ENCODE measurements at regions not wholly inside any gene's neighbourhood (a gene's known extent, or its start where the extent isn't known, plus 50 kb on each side); places are given as distances from the start of the nearest gene placed in this dataset.
A peak's percentile ranks its signal among the peaks of the same experiment; 100 is the strongest.

DNA sequence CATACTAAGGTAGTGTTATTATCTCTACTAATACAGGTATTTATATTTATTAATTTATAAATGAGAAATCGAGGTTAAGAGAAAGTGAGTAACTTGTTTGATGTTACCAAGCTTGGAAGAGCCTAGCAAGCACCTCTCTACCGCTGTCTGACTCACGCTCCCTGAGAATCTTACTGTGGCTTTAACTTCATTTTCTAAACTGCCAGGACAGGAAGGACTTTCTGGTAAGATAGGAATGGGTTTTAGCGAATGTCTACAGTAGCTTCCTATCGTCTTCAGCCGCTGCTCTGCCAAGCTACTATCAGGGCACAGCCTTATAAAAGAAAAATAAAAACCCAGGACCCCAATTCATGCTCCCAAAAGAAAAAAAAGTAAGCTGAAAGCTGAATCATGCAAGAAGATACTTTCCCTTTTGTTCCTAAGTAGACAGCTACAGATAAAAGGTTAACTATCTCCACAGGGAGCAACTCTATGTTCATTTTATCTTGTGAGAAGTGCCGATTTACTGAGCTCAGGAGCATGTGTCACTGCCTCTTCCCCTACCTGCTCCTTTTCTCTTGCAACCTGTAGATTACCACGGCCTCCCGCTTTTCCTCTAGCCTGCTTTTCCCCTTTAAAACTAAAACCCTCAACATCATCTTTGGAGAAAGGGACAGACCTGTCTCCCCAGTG is 60.2 kb downstream of the THNSL1 start:
- Histone ChIP-seq H3K4me1 (ENCODE audit: insufficient read depth) (no peaks in the 10 kb centered on the region), H3K27ac (ENCODE audit: low read depth) (no peak overlapping the region), H3K36me3 (ENCODE audit: insufficient read depth) (no peaks in the 10 kb centered on the region), H3K4me3 (ENCODE audit: low read depth, low read length) (no peak overlapping the region)
- 76% methylated on average over 9 of the region's 9 CpGs for WGBS
- DNase-seq (ENCODE audit: extremely low spot score) = no peak

DNA sequence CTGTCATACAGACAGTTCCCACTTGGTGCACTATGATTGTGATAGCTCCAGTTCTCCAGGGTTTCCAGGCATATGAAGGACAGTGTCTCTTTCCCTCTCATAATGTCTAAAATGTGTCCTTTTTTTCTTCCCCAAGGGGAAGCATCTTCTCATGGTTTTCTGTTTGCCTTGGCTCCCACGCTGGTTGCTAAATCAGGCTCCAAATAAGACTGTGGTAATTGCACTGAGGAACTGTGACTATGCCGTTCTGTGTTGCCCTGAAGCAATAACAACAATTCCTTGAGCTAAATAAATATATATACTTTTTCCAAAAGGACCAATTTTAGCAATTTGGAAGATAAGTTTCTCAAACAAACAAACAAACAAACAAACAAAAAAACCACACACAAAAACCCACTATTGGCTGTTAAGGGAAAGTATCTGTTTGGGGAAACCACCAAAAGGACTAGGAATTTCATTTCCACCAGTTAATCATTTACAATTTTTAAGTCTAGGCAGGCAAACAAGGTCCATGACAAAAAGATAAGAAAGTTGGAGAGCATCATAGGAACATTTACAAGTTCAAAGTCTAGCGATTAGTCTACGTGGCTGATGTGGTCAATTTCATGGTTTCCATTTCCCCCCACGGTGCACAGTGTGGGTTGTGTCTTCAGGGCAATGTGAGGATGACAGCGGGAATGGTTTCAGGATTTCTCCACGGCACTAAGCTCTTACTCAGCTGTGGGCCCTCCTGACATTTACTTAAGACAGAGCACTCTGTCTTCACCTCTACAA is 62.4 kb downstream of the THNSL1 start:
- Histone ChIP-seq H3K4me1 (ENCODE audit: insufficient read depth) (no peaks in the 10 kb centered on the region), H3K36me3 (ENCODE audit: insufficient read depth) (no peaks in the 10 kb centered on the region), H3K4me3 (ENCODE audit: low read depth, low read length) (no peak overlapping the region), H3K27ac (ENCODE audit: low read depth) (no peak overlapping the region)
- DNase-seq (ENCODE audit: extremely low spot score) = no peak
- WGBS = 69% methylated on average over 7 of the region's 7 CpGs

DNA sequence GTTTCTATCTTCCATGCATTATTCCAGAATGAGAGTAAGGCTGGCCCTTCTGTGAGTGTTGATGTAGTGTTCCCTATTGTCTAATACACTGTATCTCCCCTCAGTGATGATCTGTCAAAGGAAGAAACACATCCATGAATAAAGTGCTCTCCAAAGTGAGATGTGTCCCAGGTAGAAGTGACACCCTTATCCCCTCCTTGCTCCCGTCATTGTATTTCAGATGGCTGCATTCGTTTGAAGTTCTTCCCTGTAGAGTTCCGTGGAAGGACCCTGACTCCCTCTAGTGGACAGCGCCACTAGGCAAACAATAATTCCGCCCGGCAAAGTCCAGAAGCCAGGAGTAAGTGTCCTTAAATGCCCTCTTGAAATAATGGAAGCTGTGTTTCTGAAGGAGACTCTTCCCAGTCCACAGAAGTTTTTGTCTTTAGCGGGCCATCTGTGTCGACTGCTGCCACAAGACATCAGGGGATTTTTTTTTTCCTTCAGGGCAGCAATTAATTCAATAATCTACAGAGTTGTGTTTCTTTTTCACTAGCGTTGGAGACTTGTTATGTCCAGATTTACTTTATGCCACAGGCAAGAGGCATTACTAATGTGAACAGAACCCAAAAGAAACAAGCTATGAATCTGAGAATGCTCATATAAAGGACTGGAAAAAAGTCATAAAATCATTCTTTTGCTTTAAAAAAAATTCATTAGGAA is 64.6 kb downstream of the THNSL1 start:
- no peak overlapping the region for H3K4me3 ChIP-seq (ENCODE audit: low read depth, low read length)
- no peaks in the 10 kb centered on the region for H3K36me3 ChIP-seq (ENCODE audit: insufficient read depth)
- H3K27ac ChIP-seq (ENCODE audit: low read depth) = no peak overlapping the region
- no peaks in the 10 kb centered on the region for H3K4me1 ChIP-seq (ENCODE audit: insufficient read depth)
- peak; percentile 60 for DNase-seq (ENCODE audit: extremely low spot score)
- 5% methylated on average over 9 of the region's 9 CpGs for WGBS

DNA sequence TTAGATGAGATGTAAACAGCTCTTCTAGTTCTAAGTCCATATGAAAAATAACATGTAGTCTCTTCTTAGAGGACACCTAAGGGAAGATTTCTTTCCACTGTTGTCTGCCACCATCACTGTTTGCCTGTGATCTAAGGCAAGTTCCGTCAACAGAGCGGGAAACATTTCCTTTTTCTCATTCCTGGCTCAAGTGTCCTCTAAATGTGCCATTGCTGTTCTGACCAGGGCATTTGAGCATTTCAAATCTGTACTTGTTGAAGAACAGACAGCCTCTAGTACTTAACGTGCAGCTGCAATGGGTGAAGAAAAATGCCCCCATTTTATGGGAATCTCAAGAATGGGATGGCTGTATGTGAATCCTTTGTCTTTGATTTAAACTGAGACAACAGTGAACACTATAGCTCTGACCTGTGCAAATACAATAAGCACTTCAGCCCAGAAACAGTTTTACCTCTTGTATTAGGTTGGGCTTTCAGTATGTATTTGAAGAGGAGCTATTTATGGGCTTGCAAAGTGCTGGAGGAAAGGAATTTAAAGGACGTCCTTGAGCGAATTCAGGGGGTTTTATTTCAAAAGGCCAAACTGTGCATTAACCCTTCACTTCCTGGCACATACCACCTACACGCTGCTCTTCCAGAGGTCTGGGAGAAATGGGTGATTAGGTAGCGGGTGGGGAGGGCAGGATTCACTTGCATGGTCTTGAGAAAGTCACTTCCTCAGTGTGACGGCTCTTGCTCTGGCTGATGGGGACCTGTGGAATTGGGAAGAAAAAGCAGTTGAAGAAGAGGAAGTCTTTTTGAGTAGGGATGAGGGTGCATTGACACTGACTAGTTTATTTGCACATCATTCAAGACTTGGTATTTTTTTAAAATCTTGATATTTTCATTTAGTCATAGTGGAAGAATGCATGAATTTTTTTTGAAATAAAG is 66.1 kb downstream of the THNSL1 start:
- H3K4me3 ChIP-seq (ENCODE audit: low read depth, low read length) = no peak overlapping the region
- 63% methylated on average over 8 of the region's 8 CpGs for WGBS
- no peak overlapping the region for H3K27ac ChIP-seq (ENCODE audit: low read depth)
- no peaks in the 10 kb centered on the region for H3K36me3 ChIP-seq (ENCODE audit: insufficient read depth)
- H3K4me1 ChIP-seq (ENCODE audit: insufficient read depth) = no peaks in the 10 kb centered on the region
- no peak for DNase-seq (ENCODE audit: extremely low spot score)

GRCh38 chr10:25083546-25084111 is 67.2 kb downstream of the THNSL1 start:
- Histone ChIP-seq H3K4me3 (ENCODE audit: low read depth, low read length) (no peak overlapping the region), H3K4me1 (ENCODE audit: insufficient read depth) (no peaks in the 10 kb centered on the region), H3K27ac (ENCODE audit: low read depth) (no peak overlapping the region), H3K36me3 (ENCODE audit: insufficient read depth) (no peaks in the 10 kb centered on the region)
- no peak for DNase-seq (ENCODE audit: extremely low spot score)
- WGBS = 85% methylated on average over 11 of the region's 11 CpGs

DNA sequence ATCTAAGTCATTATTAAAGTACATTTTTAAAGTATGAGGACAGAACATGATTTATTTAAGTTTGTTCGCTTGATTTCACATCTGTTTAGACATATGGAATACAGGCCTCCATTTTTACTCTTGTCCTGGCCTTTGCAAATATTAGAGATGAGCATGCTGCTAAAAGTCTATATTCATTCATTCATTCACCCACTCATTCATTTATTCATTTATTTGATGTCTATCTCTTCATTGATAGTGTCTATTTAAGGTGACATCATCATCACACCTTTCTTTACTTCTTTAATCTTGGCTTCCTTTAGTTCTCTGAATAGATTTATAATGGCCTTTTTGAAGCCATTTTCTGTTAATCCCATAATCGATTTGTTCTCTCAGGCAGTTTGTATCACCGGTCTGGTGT is 68.0 kb downstream of the THNSL1 start:
- no peak overlapping the region for H3K27ac ChIP-seq (ENCODE audit: low read depth)
- DNase-seq (ENCODE audit: extremely low spot score) = no peak
- H3K4me3 ChIP-seq (ENCODE audit: low read depth, low read length) = no peak overlapping the region
- H3K36me3 ChIP-seq (ENCODE audit: insufficient read depth) = no peaks in the 10 kb centered on the region
- 94% methylated on average over 3 of the region's 3 CpGs for WGBS
- no peaks in the 10 kb centered on the region for H3K4me1 ChIP-seq (ENCODE audit: insufficient read depth)

GRCh38 chr10:25094590-25094989 is 78.2 kb downstream of the THNSL1 start:
- H3K36me3 ChIP-seq (ENCODE audit: insufficient read depth) = no peaks in the 10 kb centered on the region
- no peak for DNase-seq (ENCODE audit: extremely low spot score)
- H3K27ac ChIP-seq (ENCODE audit: low read depth) = no peak overlapping the region
- no peak overlapping the region for H3K4me3 ChIP-seq (ENCODE audit: low read depth, low read length)
- no peaks in the 10 kb centered on the region for H3K4me1 ChIP-seq (ENCODE audit: insufficient read depth)

DNA sequence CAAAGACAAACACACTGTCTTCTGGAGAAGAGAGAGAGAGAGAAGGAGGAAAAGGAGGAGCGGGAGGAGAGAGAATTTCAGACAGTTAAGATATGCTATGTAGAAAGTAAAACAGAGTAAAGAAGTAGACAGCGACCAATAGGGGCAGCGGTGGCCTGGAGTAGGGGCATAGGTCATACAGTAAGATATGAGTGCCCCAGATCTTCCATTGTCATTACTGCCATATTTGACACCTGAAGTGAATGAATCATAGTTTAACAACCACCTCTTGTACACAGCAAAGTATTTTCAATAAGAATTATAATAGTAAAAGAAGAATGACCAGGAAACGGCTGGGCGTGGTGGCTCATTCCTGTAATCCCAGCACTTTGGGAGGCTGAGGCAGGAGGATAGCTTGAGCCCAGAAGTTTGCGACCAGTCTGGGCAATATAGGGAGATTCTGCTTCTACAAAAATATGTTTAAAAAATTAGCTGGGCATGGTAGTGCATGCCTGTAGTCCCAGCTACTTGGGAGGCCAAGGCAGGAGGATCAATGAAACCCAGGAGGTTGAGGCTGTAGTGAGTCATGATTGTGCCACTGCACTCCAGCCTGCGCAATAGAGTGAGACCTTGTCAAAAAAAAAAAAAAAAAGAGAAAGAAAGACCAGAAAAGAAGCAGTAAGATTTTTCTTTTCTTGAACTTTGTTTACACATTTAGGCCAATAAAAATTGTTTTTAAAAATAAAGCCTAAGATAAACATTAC is 77.0 kb upstream of the GPR158 start:
- Histone ChIP-seq H3K4me3 (ENCODE audit: low read depth, low read length) (no peak overlapping the region), H3K27ac (ENCODE audit: low read depth) (no peak overlapping the region), H3K4me1 (ENCODE audit: insufficient read depth) (no peaks in the 10 kb centered on the region), H3K36me3 (ENCODE audit: insufficient read depth) (no peaks in the 10 kb centered on the region)
- WGBS = 92% methylated on average over 7 of the region's 7 CpGs
- DNase-seq (ENCODE audit: extremely low spot score) = no peak

- Histone ChIP-seq H3K4me3 (ENCODE audit: low read depth, low read length) (no peak overlapping the region), H3K27ac (ENCODE audit: low read depth) (no peak overlapping the region), H3K36me3 (ENCODE audit: insufficient read depth) (no peaks in the 10 kb centered on the region), H3K4me1 (ENCODE audit: insufficient read depth) (no peaks in the 10 kb centered on the region)
- WGBS = 77% methylated on average over 3 of the region's 3 CpGs
- no peak for DNase-seq (ENCODE audit: extremely low spot score)
These were observed 74.7 kb upstream of the GPR158 start for GRCh38 chr10:25100141-25100540.

DNA sequence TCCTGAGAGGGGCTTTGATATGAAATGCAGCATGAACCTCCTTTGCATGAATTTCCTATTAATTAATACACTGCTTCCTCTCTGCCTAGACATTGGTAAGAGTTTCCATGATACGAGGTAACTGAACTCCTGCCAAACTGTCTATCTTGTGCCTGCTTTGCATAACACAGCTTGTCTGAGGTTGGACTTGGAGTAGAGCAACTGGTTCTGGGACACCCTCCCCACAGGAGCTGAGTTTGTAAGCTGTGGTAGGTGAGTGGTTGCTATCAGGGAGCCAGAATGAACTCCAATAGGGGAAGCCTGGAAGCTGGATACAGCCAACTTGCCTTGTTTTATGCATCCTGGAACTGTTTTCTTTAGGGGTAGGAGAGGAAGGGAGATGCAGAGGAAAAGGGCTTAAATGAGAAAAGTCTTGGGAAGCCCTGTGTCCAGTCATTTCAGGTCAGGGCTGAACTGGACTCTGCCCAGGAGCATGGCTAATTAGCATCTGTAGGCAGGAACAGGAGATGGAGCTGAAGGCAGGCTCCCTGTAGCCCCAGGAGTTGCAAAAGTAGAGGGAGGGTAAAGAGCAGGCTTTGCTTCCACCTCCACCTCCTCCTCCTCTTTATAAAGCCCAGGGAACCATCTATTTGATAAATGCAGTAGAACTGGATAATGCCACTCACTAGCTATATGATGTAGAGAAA is 73.2 kb upstream of the GPR158 start:
- Histone ChIP-seq H3K36me3 (ENCODE audit: insufficient read depth) (no peaks in the 10 kb centered on the region), H3K27ac (ENCODE audit: low read depth) (no peak overlapping the region), H3K4me3 (ENCODE audit: low read depth, low read length) (no peak overlapping the region), H3K4me1 (ENCODE audit: insufficient read depth) (no peaks in the 10 kb centered on the region)
- DNase-seq (ENCODE audit: extremely low spot score) = no peak
- 48% methylated on average over 1 of the region's 1 CpG for WGBS

DNA sequence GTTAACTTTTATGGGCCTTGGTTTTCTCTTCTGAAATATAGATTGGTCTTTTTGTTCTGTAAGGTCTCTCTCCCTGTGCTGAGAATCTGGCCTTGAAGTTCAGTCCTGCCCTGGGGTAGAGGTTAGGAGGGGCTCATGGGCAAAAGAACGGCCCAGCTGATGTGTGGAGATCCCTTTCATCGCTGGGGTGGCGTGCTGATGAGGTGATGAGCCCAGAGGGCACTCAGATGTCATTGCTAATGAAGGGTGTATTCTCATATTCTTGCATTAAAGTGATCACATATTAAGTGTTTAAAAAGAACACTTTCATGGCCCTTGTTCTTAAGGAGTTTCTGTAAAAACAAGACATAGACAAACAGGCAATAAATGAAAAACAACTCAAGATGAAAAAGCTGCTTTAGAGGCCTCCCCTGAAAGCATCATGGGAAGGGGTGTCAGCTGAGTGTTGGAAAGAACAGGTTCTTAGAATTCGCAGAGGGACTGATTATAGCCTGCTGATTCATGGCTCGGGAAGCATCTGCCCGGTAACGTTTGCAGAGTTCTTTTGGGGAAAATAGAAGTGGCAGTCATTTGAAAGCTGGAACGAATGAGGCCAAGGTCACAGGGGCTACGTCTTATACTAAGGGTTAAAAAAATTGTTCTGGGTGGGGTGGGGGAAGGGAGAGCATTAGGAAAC is 72.5 kb upstream of the GPR158 start:
- Histone ChIP-seq H3K4me1 (ENCODE audit: insufficient read depth) (no peaks in the 10 kb centered on the region), H3K36me3 (ENCODE audit: insufficient read depth) (no peaks in the 10 kb centered on the region), H3K27ac (ENCODE audit: low read depth) (no peak overlapping the region), H3K4me3 (ENCODE audit: low read depth, low read length) (no peak overlapping the region)
- WGBS = 71% methylated on average over 9 of the region's 9 CpGs
- no peak for DNase-seq (ENCODE audit: extremely low spot score)

DNA sequence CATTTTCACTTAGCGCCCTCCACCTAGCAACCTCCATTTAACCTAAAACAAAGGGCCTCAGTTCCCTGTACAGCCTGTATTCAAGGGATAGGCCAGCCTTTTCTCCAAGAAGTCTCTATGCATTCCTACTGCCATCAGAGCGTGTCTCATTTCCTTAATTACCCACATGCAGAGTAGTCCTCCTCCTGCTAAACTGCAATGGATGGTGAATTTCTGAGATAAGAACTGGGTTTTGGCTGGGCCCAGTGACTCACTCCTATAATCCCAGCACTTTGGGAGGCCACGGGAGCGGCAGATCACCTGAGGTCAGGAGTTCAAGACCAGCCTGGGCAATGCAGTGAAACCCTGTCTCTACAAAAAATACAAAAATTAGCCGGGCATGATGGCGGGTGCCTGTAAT is 71.1 kb upstream of the GPR158 start:
- Histone ChIP-seq H3K4me3 (ENCODE audit: low read depth, low read length) (no peak overlapping the region), H3K4me1 (ENCODE audit: insufficient read depth) (no peaks in the 10 kb centered on the region), H3K27ac (ENCODE audit: low read depth) (no peak overlapping the region), H3K36me3 (ENCODE audit: insufficient read depth) (no peaks in the 10 kb centered on the region)
- DNase-seq (ENCODE audit: extremely low spot score) = no peak
- WGBS = 94% methylated on average over 6 of the region's 6 CpGs

All from urinary bladder (tissue), 3 donors.